Activated naive CD4-positive, alpha-beta T cell treated with Interleukin-2 at 50 U/mL for 16 hours (primary cell): ENCODE measurements at regions not wholly inside any gene's neighbourhood (a gene's known extent, or its start where the extent isn't known, plus 50 kb on each side); places are given as distances from the start of the nearest gene placed in this dataset.

Experiments used
- DNase-seq: peaks from one replicate; pipeline ENCODE4 v3.0.0-alpha.2; 2020

GRCh38 chr6:99137314-99137713 lies 189.6 kb upstream of the FBXL4 start:
- DNase-seq, result no peak

GRCh38 chr6:99136488-99136887 lies 188.7 kb upstream of the FBXL4 start:
- no peak for DNase-seq

- DNase-seq, result no peak
Measured at GRCh38 chr6:99132026-99132635, 184.4 kb upstream of the FBXL4 start.

GRCh38 chr6:99130897-99131873 lies 183.4 kb upstream of the FBXL4 start:
- no peak for DNase-seq

GRCh38 chr6:99129835-99130234 lies 182.1 kb upstream of the FBXL4 start:
- DNase-seq, result no peak

GRCh38 chr6:99121748-99122147 lies 174.0 kb upstream of the FBXL4 start:
- no peak for DNase-seq

- no peak for DNase-seq
Measured at GRCh38 chr6:99120641-99121040, 172.9 kb upstream of the FBXL4 start.

- no peak for DNase-seq
Measured at GRCh38 chr6:99119109-99120031, 171.6 kb upstream of the FBXL4 start.

- DNase-seq, result no peak
Measured at GRCh38 chr6:99114769-99115406, 167.1 kb upstream of the FBXL4 start.

GRCh38 chr6:99111590-99111989 lies 163.8 kb upstream of the FBXL4 start:
- no peak for DNase-seq

- no peak for DNase-seq
Measured at GRCh38 chr6:99110029-99110428, 162.3 kb upstream of the FBXL4 start.

- no peak for DNase-seq
Measured at GRCh38 chr6:99104218-99104617, 156.5 kb upstream of the FBXL4 start.

- no peak for DNase-seq
Measured at GRCh38 chr6:99099243-99099642, 151.5 kb upstream of the FBXL4 start.

- DNase-seq, result no peak
Measured at GRCh38 chr6:99096170-99096569, 148.4 kb upstream of the FBXL4 start.

GRCh38 chr6:99093456-99094190 lies 145.9 kb upstream of the FBXL4 start:
- DNase-seq, result no peak

- DNase-seq, result no peak
Measured at GRCh38 chr6:99092461-99092860, 144.7 kb upstream of the FBXL4 start.

- no peak for DNase-seq
Measured at GRCh38 chr6:99091985-99092384, 144.2 kb upstream of the FBXL4 start.

- DNase-seq, result no peak
Measured at GRCh38 chr6:99080191-99080590, 132.4 kb upstream of the FBXL4 start.

- no peak for DNase-seq
Measured at GRCh38 chr6:99079058-99079457, 131.3 kb upstream of the FBXL4 start.

- no peak for DNase-seq
Measured at GRCh38 chr6:99073223-99073622, 125.5 kb upstream of the FBXL4 start.

- no peak for DNase-seq
Measured at GRCh38 chr6:99066044-99066443, 118.3 kb upstream of the FBXL4 start.

GRCh38 chr6:99064834-99065233 lies 117.1 kb upstream of the FBXL4 start:
- DNase-seq, result no peak
